HG03103 (cell line): ENCODE measurements at regions not wholly inside any gene's neighbourhood (a gene's known extent, or its start where the extent isn't known, plus 50 kb on each side); places are given as distances from the start of the nearest gene placed in this dataset.
A peak's percentile ranks its signal among the peaks of the same experiment; 100 is the strongest.
"Not testable (repeated sequence)": the region's sequence is repeated elsewhere in the genome, so short reads cannot be mapped to it uniquely, and the experiment has no call there.

Source experiments
- ATAC-seq: cut with Tn5 transposase; IDR thresholded peaks from one replicate; pipeline ENCODE4 v1.9.1; 2021; ENCODE audit warnings: low read depth; ENCODE audit not compliant: unreplicated experiment

- no peak for ATAC-seq
Measured at GRCh38 chr9:32884482-32884881, 101.1 kb downstream of the TMEM215 start.

GRCh38 chr9:32886021-32886420 is 102.7 kb downstream of the TMEM215 start:
- no peak for ATAC-seq

GRCh38 chr9:32894485-32894884 is 106.9 kb downstream of the APTX start:
- not testable (repeated sequence) for ATAC-seq

- ATAC-seq, result no peak
Measured at GRCh38 chr9:32899181-32899580, 102.2 kb downstream of the APTX start.

- no peak for ATAC-seq
Measured at GRCh38 chr9:32899761-32900160, 101.7 kb downstream of the APTX start.

GRCh38 chr9:32906213-32906612 is 95.2 kb downstream of the APTX start:
- ATAC-seq, result peak; percentile 97

GRCh38 chr9:32915802-32916201 is 85.6 kb downstream of the APTX start:
- no peak for ATAC-seq

GRCh38 chr9:32918628-32919027 is 82.8 kb downstream of the APTX start:
- ATAC-seq, result no peak
